HEK293T (cell line): ENCODE measurements at regions not wholly inside any gene's neighbourhood (a gene's known extent, or its start where the extent isn't known, plus 50 kb on each side); places are given as distances from the start of the nearest gene placed in this dataset.

ENCODE experiments used
- ARNT ChIP-seq: fragments of 450-650 bp; IDR thresholded peaks from 2 replicates; pipeline ENCODE4 v1.6.1; 2017; ENCODE audit warnings: mild to moderate bottlenecking
- BHLHE40 ChIP-seq: fragments of 450-650 bp; IDR thresholded peaks from 2 replicates; pipeline ENCODE4 v1.6.1; 2016; ENCODE audit warnings: mild to moderate bottlenecking, moderate library complexity, borderline replicate concordance
- FOXA1 ChIP-seq: fragments of 450-650 bp; IDR thresholded peaks from 2 replicates; pipeline ENCODE4 v1.6.1; 2016; ENCODE audit warnings: mild to moderate bottlenecking
- L3MBTL2 ChIP-seq: fragments of 450-650 bp; conservative IDR thresholded peaks from 2 replicates; pipeline ENCODE4 v1.6.1; 2016; ENCODE audit warnings: mild to moderate bottlenecking

GRCh38 chr1:65036570-65037051, 70.3 kb upstream of the JAK1 start:
- no peak for TF ChIP-seq ARNT
- no peak for TF ChIP-seq BHLHE40
- no peak for TF ChIP-seq FOXA1
- TF ChIP-seq L3MBTL2 = no peak
